ENCODE measurements at regions not wholly inside any gene's neighbourhood (a gene's known extent, or its start where the extent isn't known, plus 50 kb on each side); places are given as distances from the start of the nearest gene placed in this dataset.
"Not testable (repeated sequence)": the region's sequence is repeated elsewhere in the genome, so short reads cannot be mapped to it uniquely, and the experiment has no call there.

DNA sequence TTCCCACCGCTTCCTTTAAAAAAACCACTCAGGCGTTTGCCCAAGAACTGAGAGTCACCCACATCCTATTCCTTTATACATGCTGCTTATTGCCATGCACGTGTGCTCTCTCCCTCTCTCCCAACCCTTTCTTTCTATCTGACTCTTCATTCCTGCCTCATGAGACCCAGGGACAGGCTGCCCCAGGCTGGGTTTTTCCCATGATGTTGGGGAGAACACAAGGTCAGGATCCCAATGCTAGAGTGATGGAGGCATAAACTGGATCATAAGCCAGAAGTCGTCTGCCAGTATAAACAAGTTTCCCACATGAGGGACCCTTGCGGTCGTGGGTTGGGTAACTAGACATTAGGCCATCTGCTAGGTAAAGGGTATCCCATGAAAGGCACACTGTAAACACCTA lies 64.9 kb downstream of the CD2 start:
- DNase-seq, result no peak

DNA sequence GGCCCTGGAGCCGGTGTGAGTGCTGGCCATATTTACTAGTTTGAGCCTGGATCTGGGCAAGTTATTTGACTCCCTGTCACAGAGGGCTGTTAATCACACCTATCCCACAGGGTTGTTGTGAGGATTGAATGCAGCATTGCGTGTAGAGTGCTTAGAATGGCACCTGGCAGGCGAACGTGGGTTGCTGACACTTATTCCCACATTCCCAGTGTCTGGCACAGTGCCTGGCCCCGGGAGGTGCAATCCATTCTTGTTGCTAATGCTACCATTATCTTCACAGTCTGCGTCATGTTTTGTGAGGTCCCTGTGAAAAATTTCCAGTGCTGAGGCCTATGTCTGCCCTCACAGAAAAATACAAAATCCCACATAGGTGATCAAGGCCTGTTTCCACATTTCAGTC lies 66.1 kb downstream of the CD2 start:
- no peak for DNase-seq

DNA sequence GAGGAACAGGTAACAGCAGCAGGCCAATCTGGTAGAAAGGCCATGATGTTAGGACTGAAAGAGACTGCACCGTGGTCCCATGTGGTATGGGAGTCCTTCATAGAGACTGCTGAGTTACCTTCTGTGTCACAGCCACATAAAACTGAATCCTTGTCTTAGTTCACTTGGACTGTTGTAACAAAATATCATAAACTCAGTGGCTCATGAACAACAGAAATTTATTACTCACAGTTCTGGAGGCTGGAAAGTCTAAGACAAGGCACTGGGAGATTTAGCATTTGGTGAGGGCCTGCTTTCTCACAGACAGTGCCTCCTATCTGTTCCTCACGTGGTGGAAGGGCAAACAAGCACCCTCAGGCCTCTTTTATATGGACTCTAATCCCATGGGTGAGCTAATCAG lies 67.5 kb downstream of the CD2 start:
- no peak for DNase-seq

DNA sequence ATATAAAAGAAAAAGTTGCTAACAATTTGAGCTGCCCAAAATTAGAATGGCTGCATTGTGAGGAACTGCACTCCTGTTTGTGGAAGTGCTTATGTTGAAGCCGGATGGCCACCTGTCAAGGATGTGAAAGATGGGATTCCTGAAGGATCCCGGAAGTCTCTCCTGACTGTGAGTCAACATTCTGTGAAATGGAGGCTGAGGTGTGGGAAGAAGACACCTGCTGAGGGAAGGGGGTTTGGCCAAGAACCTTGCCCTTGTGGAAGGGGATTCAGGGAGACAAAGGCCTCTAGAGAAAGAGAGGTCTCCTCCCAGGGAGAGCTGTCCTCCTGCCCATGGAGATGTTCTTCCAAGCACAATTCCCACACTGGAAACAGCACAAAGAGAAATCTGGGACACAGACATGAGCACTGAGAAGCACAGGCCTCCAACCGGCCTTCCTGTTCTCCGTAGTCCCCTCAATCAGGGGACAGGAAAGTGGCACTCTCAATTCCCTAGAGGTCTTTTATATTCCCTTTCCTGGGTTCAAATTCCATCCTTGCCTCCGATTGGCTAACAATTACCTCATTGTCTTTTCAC lies 70.5 kb downstream of the CD2 start:
- DNase-seq, result no peak

DNA sequence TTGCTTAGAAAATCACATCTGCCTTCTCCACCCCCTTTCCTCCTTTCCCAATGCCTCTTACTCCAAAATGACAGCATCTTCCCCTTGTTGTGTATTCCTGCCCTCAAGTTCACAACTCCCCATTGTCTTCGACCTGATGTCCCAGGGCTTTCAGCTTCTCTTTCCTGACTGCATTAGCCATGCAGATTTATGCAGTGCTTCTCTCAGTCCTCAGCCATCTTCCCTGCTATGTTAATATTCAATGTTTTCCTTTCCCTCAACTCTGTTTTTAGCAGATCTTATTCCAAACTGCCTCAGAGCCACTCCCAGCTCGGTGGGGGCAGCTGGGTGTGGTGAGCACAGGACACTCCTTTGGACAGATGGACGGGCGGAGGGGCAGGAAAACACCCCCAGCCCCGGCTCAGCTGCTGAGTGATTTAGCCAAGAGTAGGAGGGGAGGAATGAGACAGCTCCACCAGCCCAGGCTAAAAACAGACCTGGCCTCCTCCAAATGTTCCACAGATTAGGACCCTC lies 71.0 kb downstream of the CD2 start:
- DNase-seq, result no peak

DNA sequence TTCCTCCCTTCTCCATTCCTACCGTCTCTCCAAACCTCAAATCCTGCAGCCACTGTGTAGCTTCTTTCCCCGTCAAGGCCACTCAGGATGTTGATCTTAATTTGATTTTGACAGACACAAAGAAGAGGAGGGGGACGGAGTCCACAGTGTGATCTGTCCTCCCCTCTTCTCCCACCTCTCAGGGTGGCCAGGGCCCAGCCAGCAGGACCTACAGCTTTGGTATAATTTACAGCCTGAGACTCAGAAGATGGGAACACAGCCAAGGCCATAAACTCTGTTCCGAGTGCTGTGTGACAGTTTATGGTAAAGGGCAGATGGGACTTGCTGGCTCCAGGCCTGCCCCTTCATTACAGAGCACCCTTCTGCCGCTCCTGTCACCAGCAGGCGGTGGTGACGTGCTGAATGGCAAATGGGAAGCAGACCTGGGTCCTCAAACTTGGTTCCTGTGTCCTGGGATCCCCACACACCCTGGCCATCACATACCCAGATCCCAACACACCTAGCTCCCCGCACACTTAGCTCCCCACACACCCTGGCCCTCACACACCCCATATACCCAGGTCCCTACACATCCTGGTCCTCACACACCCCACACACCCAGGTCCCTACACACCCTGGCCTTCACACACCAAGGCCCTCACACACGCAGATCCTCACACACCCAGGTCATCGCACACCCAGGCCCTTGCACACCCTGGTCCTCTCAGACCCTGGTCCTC lies 71.6 kb downstream of the CD2 start:
- no peak for DNase-seq

DNA sequence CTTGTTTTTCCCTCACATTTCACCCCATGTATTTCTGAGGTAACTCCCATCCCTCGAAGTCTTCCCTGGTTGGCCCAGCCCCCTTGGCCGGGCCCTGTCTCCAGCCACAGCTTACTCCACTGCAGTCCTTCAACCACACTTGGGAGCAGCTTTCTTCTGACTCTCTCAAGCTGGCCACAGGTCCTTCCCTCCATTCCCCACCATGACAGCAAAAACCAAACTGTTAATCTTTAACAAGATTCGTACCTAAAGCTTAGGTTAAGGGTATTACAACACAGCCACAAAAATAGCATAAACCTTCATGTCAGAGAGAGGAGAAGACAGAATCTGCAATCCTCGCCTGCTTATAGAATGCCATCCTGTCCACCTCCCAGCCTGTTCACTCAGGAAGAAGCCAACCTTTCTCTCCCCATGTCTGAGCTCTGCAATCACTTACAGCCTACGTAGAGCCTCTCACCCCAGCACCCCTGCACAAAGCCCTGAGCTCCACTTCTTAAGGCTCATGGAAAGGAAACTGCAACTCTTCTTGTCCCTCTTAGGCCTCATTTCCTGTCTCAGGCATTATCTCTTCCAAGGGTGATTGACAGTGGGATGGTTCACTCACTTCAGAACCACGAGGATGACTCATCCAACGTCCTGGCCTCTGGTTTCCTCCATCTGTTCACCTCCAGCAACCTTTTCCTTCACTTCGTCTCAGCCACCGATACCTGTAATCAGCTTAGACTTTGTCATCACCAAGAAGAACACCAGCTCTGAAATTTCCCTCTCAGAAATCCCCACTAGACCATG lies 72.8 kb downstream of the CD2 start:
- DNase-seq, result peak; percentile 13

DNA sequence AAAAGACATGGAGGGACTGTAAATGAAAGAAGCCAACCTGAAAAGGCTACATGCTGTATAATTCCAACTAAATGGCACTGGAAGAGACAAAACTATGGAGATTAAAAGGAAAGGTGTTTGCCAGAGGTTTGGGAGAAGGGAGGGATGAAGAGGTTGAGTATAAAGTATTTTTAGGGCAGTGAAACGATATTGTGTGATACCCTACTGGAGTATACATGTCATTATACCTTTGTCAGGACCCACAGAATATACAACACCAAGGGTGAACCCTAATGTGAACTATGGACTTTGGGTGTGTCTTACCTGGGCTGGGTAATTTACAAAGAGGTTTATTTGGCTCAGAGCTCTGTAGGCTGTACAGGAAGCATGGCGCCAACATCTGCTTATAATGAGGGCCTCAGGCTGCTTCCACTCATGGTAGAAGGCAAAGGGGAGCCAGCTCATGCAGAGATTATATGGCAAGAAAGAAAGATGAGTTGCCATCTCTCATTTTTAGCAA lies 73.4 kb downstream of the CD2 start:
- DNase-seq, result no peak

DNA sequence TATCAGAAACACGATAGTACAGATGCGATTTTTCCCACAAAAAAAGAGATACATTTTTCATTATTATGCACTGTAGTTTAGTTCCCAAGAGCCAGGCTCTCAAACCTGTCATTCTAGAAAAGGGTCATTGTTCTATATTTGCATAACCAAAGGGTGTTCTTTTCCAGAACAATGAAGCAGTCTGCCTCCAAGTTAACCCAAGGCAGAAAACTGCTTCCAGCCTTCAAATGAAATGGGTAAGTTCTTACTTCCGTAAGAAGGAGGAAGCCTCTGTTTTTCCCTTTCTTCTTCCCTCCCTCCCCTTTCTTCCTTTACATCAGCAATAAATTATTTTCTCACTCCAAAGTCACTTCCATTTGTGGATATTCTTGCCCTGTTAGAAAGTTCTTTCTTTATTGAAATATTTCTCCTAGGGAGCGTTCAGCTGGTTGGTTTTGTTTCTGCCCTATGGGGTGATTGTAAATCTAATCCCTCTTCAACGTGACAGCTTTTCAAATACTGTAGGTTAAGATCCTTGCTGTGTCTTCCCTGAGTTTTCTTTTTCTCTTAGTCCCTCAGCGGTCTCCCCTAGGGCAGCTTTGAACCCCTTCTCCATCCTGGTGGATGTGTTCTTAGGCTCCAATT lies 77.3 kb upstream of the PTGFRN start:
- DNase-seq, result no peak

DNA sequence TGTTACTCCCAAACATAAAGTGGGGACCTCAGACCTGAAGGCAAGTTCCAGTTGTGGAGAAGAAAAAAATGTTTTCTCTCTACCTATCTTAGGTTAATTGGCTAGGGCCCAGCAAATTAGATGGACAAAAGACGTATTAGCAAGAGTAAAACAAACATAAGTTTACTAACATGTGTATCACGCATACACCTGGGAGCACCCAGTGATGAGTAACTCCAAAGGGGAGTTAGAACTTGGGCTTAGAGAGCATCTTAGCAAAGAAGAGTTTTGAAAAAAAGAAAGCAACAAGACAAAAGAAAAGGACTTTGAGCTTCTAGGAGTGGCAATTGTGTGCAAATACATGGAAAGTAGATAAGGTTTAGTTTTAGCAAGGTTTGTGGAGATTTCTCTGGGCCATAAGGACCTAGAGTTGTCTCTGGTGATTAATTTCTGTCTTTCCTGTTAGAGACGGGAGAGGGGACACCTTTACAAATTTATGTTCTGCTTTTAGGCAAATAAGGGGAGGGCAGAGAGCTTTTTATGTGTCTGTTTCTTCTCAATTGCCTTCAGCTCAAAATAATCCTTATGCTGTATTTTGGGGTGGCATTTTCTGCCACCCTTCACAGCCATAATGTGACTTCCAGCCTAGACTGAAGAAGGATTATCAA lies 76.7 kb upstream of the PTGFRN start:
- DNase-seq, result no peak

DNA sequence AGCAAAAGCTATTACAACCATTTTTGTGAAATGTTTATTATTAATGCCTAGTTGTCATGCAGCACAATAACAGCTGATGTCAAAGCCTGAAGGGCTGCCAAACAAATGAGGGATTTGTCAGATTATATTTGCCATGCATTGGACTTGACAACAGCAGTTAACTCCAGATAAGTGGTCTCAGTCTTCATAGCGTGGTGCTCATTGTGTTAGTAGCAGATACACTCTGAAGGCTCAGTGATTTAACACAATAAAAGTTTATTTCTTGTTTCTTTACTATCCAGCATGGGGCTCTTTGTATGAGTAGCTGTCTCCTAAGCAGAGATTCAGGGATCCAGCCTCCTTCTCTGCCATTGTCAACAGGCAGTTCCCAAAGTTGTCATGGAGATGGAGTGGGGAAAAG lies 76.0 kb upstream of the PTGFRN start:
- DNase-seq, result no peak

DNA sequence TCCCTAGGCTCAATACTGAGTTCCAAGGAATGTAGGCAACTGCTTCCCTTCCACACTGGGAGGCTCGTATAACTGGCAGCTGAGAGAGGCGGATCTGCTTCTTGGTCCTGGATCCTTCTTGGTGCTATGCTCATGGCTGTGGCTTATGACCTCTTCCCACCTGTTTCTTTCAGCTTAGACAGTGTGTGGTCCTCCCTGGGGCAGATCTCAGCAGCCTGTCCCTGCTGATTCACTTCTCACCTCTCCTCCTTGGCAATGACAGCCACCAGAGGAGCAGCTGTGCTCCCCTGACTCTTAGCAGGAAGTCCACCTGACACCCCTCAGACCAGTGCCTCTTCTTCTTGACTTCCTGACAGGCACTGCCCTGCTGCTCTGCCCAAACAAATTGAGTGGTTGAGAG lies 75.1 kb upstream of the PTGFRN start:
- DNase-seq, result no peak

DNA sequence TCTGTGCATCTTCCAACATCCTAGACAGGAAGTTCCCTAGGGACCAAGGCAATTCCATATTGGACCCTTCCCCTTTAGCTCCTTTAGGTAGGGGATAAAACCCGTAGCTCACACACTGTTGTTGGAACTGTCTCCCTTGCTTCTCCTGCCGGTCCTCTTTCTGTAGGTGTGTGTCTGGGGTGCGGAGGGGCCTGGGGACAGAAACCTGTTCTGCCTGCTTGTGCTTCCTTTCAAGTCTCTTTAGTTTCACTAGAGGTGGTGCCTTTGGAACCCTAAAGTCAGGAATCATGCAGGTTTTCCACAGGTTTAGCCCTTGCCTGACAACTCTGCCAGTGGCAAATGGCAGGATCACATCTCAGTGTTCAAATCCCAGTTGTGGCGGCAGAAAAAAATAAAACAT lies 74.6 kb upstream of the PTGFRN start:
- no peak for DNase-seq

DNA sequence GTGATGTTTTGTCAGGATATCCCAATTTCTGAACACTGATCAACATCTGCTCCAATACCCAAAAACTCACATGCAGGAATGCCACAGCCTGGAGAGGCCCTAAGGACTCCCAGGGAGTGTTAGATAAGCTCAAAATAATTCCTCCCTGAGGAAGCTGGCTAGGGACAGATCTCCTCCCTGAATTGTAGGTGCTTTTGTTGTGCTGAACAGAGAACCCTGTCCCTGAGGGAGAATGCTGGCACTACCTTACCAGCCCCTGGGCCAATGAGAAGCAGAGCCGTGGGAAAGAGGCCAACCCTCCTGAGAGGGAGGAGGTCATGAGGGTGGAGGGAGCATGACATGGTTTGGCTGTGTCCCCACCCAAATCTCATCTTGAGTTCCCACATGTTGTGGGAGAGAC lies 73.6 kb upstream of the PTGFRN start:
- DNase-seq, result no peak

DNA sequence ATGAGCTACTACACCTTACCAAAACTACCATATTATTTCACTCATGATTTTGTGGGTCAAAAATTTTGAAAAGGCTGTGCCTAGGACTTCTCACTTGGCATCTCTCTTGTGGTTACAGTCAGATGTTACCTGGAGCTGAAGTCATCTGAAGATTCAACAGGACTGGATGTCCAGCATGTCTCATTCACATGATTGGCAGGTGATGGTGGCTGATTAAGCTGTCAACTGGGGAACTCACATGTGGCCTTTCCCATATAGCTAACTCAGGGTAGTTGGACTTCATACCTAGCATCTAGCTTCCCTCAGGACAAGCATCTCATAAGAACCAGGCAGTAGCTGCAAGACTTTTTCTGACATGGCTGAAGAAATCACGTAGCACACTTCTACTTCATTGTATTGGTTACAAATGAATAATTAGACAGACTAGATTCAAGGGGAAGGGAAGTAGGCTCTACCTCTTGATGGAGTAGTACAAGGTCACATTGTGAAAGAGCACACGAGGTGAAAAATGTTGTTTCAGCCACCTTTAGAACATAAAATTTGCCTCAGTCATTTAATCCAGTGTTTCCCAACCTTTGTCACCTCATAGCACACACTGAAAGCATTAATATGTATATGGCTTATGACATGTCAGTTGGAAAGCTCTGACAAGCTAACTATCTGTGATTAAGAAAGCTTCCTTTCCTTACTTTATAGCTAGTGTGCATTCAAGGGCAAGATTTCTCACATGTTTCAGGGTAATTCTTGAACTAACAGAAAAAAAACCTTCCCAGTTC lies 68.0 kb upstream of the PTGFRN start:
- DNase-seq, result no peak

DNA sequence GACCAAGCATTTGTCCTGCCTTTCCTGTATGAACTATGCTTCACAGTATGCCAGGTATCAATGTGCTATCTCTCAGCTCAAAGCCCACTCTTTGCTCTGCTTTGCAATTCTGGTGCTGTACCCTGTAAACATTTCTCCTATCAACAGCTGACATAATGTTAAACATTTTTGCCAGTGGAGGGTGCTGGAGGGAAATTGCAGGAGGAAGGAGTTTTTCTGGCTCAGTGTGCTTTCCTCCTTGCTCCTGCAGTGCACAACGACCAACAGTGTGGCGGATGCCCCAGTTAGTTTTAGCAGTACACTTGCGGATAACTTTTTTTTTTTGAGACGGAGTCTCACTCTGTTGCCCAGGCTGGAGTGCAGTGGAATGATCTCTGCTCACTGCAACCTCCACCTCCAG lies 67.1 kb upstream of the PTGFRN start:
- DNase-seq, result no peak

DNA sequence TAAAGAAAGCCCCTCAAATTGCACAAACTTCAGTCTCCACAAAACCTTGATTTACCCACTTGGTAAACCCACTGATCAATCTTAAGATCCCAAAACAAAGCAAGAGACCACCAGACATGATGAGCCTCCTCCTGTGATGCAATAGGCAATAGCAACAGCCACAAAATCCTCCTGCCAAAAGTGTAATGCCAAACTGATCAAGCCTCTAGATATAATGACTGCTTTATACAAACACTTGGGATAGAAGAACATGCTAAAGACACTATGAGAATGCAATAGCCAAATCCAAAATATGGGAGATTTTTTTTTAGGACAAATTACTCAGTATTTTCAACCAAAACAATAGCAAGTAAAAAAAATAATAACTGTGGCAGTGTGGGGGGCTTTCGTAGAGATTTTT lies 64.9 kb upstream of the PTGFRN start:
- no peak for DNase-seq

DNA sequence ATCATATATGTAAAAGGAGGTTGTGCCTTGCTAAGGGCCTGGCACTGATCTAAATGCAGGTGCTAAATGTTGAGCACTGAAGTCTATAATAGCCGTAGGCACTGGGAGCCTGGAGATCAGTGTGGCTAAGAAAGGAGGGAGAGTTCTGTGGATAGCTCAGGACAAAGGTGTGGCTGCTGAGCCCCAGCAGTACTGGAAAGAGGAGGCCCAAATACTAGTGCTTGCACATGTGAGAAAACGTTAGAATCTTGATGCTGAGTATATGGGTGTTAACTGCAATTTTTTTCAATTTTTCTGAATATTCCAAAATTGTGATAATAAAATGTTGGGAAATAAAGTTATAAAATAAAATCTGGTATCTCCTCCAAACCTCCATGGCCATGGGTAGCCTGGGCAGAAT lies 62.5 kb upstream of the PTGFRN start:
- no peak for DNase-seq

DNA sequence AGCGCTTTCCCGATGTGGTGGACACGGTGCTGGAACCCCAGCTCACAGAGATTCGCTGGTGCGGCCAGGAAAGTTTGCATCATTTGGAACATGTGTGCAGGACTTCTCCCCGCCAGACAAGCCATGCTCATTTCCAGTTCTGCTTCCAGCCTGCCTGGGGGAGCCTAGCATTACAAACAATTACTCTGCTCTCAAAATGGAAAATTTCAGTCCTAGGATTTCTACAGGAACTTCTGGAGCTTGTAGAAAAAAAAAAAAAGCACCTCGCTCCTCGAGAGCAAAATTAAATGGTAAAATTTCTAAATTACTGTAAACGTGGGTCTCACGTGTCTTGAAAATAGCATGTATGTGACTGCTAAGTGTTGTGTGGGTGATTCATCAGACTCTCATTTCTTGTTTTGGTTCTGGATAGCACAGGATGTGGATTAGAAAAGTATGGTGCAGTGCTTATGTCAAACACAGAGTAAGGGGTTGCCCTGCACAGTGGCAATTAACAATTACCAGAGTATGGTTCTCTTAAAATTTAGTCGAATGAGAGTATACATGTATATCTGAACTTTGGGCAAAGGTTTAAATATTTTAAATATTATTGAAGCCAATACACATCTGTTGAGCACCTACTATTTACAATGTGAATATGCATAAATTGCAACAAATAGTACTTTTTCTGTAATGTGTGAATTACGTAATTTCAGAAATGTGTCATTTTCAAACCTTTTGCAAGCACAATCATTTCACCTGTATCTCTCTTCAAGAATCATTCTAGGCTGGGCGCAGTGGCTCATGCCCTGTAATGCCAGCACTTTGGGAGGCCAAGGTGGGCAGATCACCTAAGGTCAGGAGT lies 61.8 kb upstream of the PTGFRN start:
- DNase-seq, result no peak

DNA sequence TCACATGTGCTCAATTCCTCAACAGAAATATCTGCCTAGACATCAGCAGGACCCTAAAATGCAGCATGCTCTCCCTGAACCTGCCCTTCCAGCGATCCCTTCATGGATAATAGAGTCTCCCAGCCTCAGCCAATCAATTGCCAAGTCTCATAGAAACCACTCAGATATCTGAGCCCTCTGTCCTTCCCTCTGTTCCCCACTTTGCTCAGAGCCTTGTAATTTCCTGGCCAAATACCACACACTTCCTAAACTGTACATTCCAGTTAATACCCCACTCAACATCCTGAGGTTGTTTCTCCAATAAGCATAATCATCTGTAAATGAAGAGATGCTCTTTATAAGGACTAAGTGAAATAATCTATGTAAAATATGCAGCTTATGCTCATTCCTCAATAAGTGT lies 59.3 kb upstream of the PTGFRN start:
- DNase-seq, result no peak

DNA sequence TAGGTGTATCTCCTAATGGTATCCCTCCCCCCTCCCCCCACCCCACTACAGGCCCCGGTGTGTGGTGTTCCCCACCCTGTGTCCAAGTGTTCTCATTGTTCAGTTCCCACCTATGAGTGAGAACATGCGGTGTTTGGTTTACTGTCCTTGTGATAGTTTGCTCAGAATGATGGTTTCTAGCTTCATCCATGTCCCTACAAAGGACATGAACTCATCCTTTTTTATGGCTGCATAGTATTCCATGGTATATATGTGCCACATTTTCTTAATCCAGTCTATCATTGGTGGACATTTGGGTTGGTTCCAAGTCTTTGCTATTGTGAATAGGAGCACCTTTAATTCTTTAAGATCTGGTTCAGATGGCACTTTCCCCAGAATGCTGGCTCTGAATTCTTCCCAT lies 58.5 kb upstream of the PTGFRN start:
- not testable (repeated sequence) for DNase-seq

Data from GDM1 (cell line).